H1 (cell line): ENCODE measurements at regions not wholly inside any gene's neighbourhood (a gene's known extent, or its start where the extent isn't known, plus 50 kb on each side); places are given as distances from the start of the nearest gene placed in this dataset.

Experiments
- CTCF ChIA-PET: fragments of 300-600 bp; sonication (Branson Sonifier 250); formaldehyde crosslinking; loops from one replicate; lab custom pipeline; 2021; ENCODE audit not compliant: partially characterized antibody; lab: Charles Lee
- POLR2A ChIA-PET: fragments of 300-600 bp; sonication (Branson Sonifier 250); formaldehyde crosslinking; loops from one replicate; lab custom pipeline; 2021; ENCODE audit warnings: inconsistent platforms; ENCODE audit not compliant: partially characterized antibody; lab: Charles Lee
- DNase-seq, 2 experiments: peaks; one replicate each; pipeline versions ENCODE4 v3.0.0 to v3.0.0-alpha.2; 2010 to 2022; ENCODE audit warnings: low spot score in 2 of 2, low read depth in 1 of 2, mixed read lengths in 1 of 2
- FAIRE-seq: peaks from 2 replicates; lab custom pipeline; 2011; peaks lifted over from hg19 to GRCh38; lab: Jason Lieb, UNC
- H2AFZ ChIP-seq: 2 replicates; pipeline ENCODE4 v1.8.1; 2012; ENCODE audit warnings: low read length, inconsistent platforms
- H2AK5ac ChIP-seq: 2 replicates; pipeline ENCODE4 v1.6.1; 2013; ENCODE audit warnings: low read depth, low read length
- H2BK120ac ChIP-seq: replicated peaks from 2 replicates; pipeline ENCODE3; 2013; ENCODE audit warnings: low read depth, low read length, inconsistent platforms
- H2BK12ac ChIP-seq: 2 replicates; pipeline ENCODE4 v1.6.1; 2013; ENCODE audit warnings: low read depth, low read length
- H2BK15ac ChIP-seq: 2 replicates; pipeline ENCODE4 v1.6.1; 2013; ENCODE audit warnings: low read length
- H2BK20ac ChIP-seq: 2 replicates; pipeline ENCODE4 v1.6.1; 2013; ENCODE audit warnings: low read length
- H2BK5ac ChIP-seq: 2 replicates; pipeline ENCODE4 v1.6.1; 2013; ENCODE audit warnings: low read depth, low read length
- H3K14ac ChIP-seq: 2 replicates; pipeline ENCODE4 v1.6.1; 2013; ENCODE audit warnings: inconsistent platforms; ENCODE audit not compliant: insufficient read length
- H3K18ac ChIP-seq: 2 replicates; pipeline ENCODE4 v1.6.1; 2013; ENCODE audit warnings: low read length; ENCODE audit errors: extremely low read depth
- H3K23ac ChIP-seq: 2 replicates; pipeline ENCODE4 v1.6.1; 2013; ENCODE audit warnings: inconsistent platforms; ENCODE audit not compliant: insufficient read length
- H3K23me2 ChIP-seq: 2 replicates; pipeline ENCODE4 v1.6.1; 2013; ENCODE audit warnings: low read depth, low read length
- H3K27ac ChIP-seq: 2 replicates; pipeline ENCODE4 v1.6.1; 2011; ENCODE audit warnings: low read depth, low read length, inconsistent platforms
- H3K27me3 ChIP-seq, 4 experiments: replicated peaks in 1 of 4; 1 replicate in 1 of 4; 2 replicates in 3 of 4; pipeline versions ENCODE4 v1.6.1 to v1.8.1; 2011 to 2013; ENCODE audit warnings: low read length in 3 of 4, mild to moderate bottlenecking in 3 of 4, inconsistent platforms in 2 of 4, mixed read lengths in 2 of 4, moderate library complexity in 1 of 4; ENCODE audit not compliant: control insufficient read depth in 3 of 4, insufficient read depth in 3 of 4; ENCODE audit errors: extremely low read depth in 1 of 4
- H3K36me3 ChIP-seq, 4 experiments: 2 replicates each; pipeline versions ENCODE4 v1.6.1 to v1.8.1; 2011 to 2013; ENCODE audit warnings: mild to moderate bottlenecking in 4 of 4, low read length in 3 of 4, moderate library complexity in 2 of 4, control low read depth in 1 of 4, inconsistent platforms in 1 of 4; ENCODE audit not compliant: insufficient read depth in 4 of 4, control insufficient read depth in 2 of 4
- H3K4ac ChIP-seq: replicated peaks from 2 replicates; pipeline ENCODE3; 2013; ENCODE audit warnings: low read length, low read depth, mixed read lengths, inconsistent platforms; ENCODE audit not compliant: insufficient read length
- H3K4me1 ChIP-seq, 4 experiments: replicated peaks in 1 of 4; 1 replicate in 1 of 4; 2 replicates in 3 of 4; pipeline versions ENCODE4 v1.6.1 to v1.8.1; 2011 to 2013; ENCODE audit warnings: low read length in 3 of 4, inconsistent platforms in 2 of 4, mixed read lengths in 1 of 4; ENCODE audit not compliant: insufficient read depth in 4 of 4, control insufficient read depth in 3 of 4
- H3K4me2 ChIP-seq, 2 experiments: 2 replicates each; pipeline versions ENCODE4 v1.6.1 to v1.8.1; 2011 to 2013; ENCODE audit warnings: low read depth in 2 of 2, low read length in 2 of 2, control low read depth in 1 of 2, inconsistent platforms in 1 of 2, mild to moderate bottlenecking in 1 of 2; ENCODE audit not compliant: insufficient read depth in 1 of 2
- H3K4me3 ChIP-seq, 4 experiments: fragments of 200-600, 300-600 bp in 1 of 4; sonication (generic), shearing (Covaris generic), sonication (Bioruptor Twin) in 1 of 4; 2 replicates each; pipeline versions ENCODE4 v1.5.1 to v1.8.1; 2011 to 2016; ENCODE audit warnings: low read length in 4 of 4, low read depth in 3 of 4, control low read depth in 2 of 4, inconsistent platforms in 2 of 4, mild to moderate bottlenecking in 2 of 4, mixed read lengths in 1 of 4, moderate library complexity in 1 of 4; ENCODE audit not compliant: insufficient read depth in 2 of 4; ENCODE audit errors: extremely low read depth in 1 of 4
- H3K56ac ChIP-seq: replicated peaks from 2 replicates; pipeline ENCODE3; 2013; ENCODE audit warnings: low read depth, mild to moderate bottlenecking, mixed read lengths, low read length, inconsistent platforms; ENCODE audit not compliant: insufficient read length
- H3K79me1 ChIP-seq: 2 replicates; pipeline ENCODE4 v1.6.1; 2013; ENCODE audit warnings: low read depth, low read length, control low read depth
- H3K79me2 ChIP-seq, 2 experiments: 2 replicates each; pipeline versions ENCODE4 v1.6.1 to v1.8.1; 2012 to 2013; ENCODE audit warnings: low read length in 2 of 2, mild to moderate bottlenecking in 2 of 2, inconsistent platforms in 1 of 2; ENCODE audit not compliant: insufficient read depth in 2 of 2, control insufficient read depth in 1 of 2
- H3K9ac ChIP-seq, 4 experiments: replicated peaks in 1 of 4; 1 replicate in 1 of 4; 2 replicates in 3 of 4; pipeline versions ENCODE4 v1.6.1 to v1.8.1; 2011 to 2013; ENCODE audit warnings: low read depth in 3 of 4, low read length in 3 of 4, control low read depth in 2 of 4, mild to moderate bottlenecking in 2 of 4, moderate library complexity in 2 of 4, inconsistent platforms in 1 of 4; ENCODE audit errors: extremely low read depth in 1 of 4
- H3K9me3 ChIP-seq, 2 experiments: 2 replicates each; pipeline versions ENCODE4 v1.6.1 to v1.8.1; 2012 to 2013; ENCODE audit warnings: mild to moderate bottlenecking in 2 of 2, moderate library complexity in 2 of 2, control low read depth in 1 of 2, inconsistent platforms in 1 of 2, low read depth in 1 of 2, low read length in 1 of 2, mixed read lengths in 1 of 2; ENCODE audit not compliant: insufficient read depth in 2 of 2
- H4K20me1 ChIP-seq, 2 experiments: replicated peaks in 1 of 2; 2 replicates each; pipeline versions ENCODE3 to v1.8.1; 2011 to 2013; ENCODE audit warnings: inconsistent platforms in 2 of 2, low read length in 2 of 2, mild to moderate bottlenecking in 1 of 2; ENCODE audit not compliant: insufficient read depth in 2 of 2, control insufficient read depth in 1 of 2
- H4K5ac ChIP-seq: 2 replicates; pipeline ENCODE4 v1.6.1; 2013; ENCODE audit warnings: low read length, low read depth, mixed read lengths, inconsistent platforms; ENCODE audit not compliant: insufficient read length
- H4K8ac ChIP-seq: 2 replicates; pipeline ENCODE4 v1.8.0; 2013; ENCODE audit warnings: mild to moderate bottlenecking, moderate library complexity, low read length, inconsistent platforms; ENCODE audit not compliant: insufficient read depth; ENCODE audit errors: extremely low read depth
- H4K91ac ChIP-seq: replicated peaks from 2 replicates; pipeline ENCODE3; 2013; ENCODE audit warnings: low read length, mixed read lengths, inconsistent platforms; ENCODE audit not compliant: insufficient read length
- CEBPB ChIP-seq: IDR thresholded peaks from 2 replicates; pipeline ENCODE4 v1.6.1; 2012; ENCODE audit warnings: low read depth, low read length
- CHD1 ChIP-seq: IDR thresholded peaks from 2 replicates; pipeline ENCODE4 v1.6.1; 2012; ENCODE audit warnings: low read depth, low read length, improper control_type of control experiment
- EGR1 ChIP-seq: IDR thresholded peaks from 2 replicates; pipeline ENCODE4 v1.6.1; 2011; ENCODE audit warnings: low read depth, low read length, borderline replicate concordance
- EZH2 ChIP-seq: fragments of 200-600 bp; sonication (generic); IDR thresholded peaks from 2 replicates; pipeline ENCODE4 v1.7.1; 2012; ENCODE audit warnings: low read depth, mild to moderate bottlenecking, moderate library complexity, low read length, inconsistent platforms; ENCODE audit not compliant: severe bottlenecking
- GTF2F1 ChIP-seq: IDR thresholded peaks from 2 replicates; pipeline ENCODE4 v1.6.1; 2012; ENCODE audit warnings: low read depth, low read length, improper control_type of control experiment, borderline replicate concordance
- KDM4A ChIP-seq: IDR thresholded peaks from one replicate; pipeline ENCODE4 v1.7.1; 2012; ENCODE audit warnings: low read depth, mild to moderate bottlenecking, moderate library complexity, low read length, inconsistent platforms; ENCODE audit not compliant: severe bottlenecking
- KDM5A ChIP-seq: fragments of 200-600 bp; IDR thresholded peaks from 2 replicates; pipeline ENCODE4 v1.7.1; 2012; ENCODE audit warnings: mild to moderate bottlenecking, low read length, inconsistent platforms, mixed read lengths
- NANOG ChIP-seq: IDR thresholded peaks from 2 replicates; pipeline ENCODE4 v1.6.1; 2011; ENCODE audit warnings: low read length, low read depth, mild to moderate bottlenecking, inconsistent platforms; ENCODE audit not compliant: insufficient read depth, poor library complexity, severe bottlenecking
- NRF1 ChIP-seq: IDR thresholded peaks from 2 replicates; pipeline ENCODE4 v1.6.1; 2011; ENCODE audit warnings: mild to moderate bottlenecking, low read depth, low read length, improper control_type of control experiment
- POLR2A ChIP-seq, 2 experiments: IDR thresholded peaks; 1 replicate in 1 of 2; 2 replicates in 1 of 2; pipeline ENCODE4 v1.6.1; 2011; ENCODE audit warnings: low read depth in 2 of 2, low read length in 2 of 2, mild to moderate bottlenecking in 2 of 2; ENCODE audit errors: control extremely low read depth in 1 of 2
- RXRA ChIP-seq: IDR thresholded peaks from 2 replicates; pipeline ENCODE4 v1.6.1; 2011; ENCODE audit warnings: low read depth, mild to moderate bottlenecking, low read length, moderate library complexity; ENCODE audit not compliant: insufficient read depth
- SP1 ChIP-seq: IDR thresholded peaks from 2 replicates; pipeline ENCODE4 v1.6.1; 2011; ENCODE audit warnings: low read depth, low read length
- SP4 ChIP-seq: IDR thresholded peaks from 2 replicates; pipeline ENCODE4 v1.6.1; 2012; ENCODE audit warnings: low read length, inconsistent platforms
- YY1 ChIP-seq: IDR thresholded peaks from 2 replicates; pipeline ENCODE4 v1.6.1; 2011; ENCODE audit warnings: low read depth, mild to moderate bottlenecking, low read length
- WGBS, 2 experiments: shearing (Covaris generic) in 1 of 2; methylation state at CpG; one replicate each; pipeline versions ENCODE4 v1.1.6 to v1.1.7; 2013 to 2015; ENCODE audit warnings: low lambda C conversion rate in 2 of 2, mixed read lengths in 2 of 2, inconsistent platforms in 1 of 2, low coverage in 1 of 2, missing lambda C conversion rate in 1 of 2; ENCODE audit not compliant: insufficient replicate concordance in 2 of 2, insufficient coverage in 1 of 2, insufficient read length in 1 of 2; ENCODE audit errors: extremely low coverage in 1 of 2, missing lambda C conversion rate in 1 of 2; 5-methylcytosine and 5-hydroxymethylcytosine counted together
- TF ChIP-seq, protein P1 (sequence below): IDR thresholded peaks from 2 replicates; pipeline ENCODE4 v1.6.1; 2012; ENCODE audit warnings: inconsistent platforms
- TF ChIP-seq, protein P2 (sequence below): IDR thresholded peaks from 2 replicates; pipeline ENCODE4 v1.6.1; 2011; ENCODE audit warnings: low read depth, mild to moderate bottlenecking, low read length; ENCODE audit not compliant: insufficient read depth

DNA sequence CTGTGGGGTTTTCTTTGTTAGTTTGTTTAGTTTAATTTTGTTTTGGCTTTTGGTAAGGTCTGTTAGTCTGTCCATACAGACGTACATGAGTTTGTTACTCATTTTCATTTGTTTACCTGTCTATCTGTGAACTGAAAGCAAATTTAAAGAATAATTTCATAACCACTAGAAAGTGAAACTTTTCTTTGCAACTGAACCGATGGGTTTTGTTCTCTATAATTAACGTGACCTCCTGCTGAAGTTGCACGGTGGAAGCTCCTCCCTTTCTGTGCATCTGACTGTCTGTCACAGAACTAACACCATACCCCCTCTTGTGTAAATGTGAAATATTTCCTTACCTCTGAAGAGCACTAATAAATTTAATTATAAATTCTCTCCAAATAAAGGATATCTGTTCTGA, 595.5 kb downstream of the GALC start:
- Histone ChIP-seq H3K4me3 (no peak overlapping the region), H2AK5ac (no peak overlapping the region), H3K23me2 (no peaks in the 10 kb centered on the region), H4K91ac (no peak overlapping the region), H3K14ac (no peak overlapping the region), H3K23ac (no peak overlapping the region), H2BK20ac (no peak overlapping the region), H3K79me2 (no peaks in the 10 kb centered on the region), H2AFZ (no peak overlapping the region), H3K4me2 (no peak overlapping the region), H3K36me3 (no peaks in the 10 kb centered on the region), H4K5ac (no peak overlapping the region), H3K9me3 (no peaks in the 10 kb centered on the region), H3K79me1 (no peaks in the 10 kb centered on the region), H3K18ac (no peak overlapping the region), H3K27ac (no peak overlapping the region), H3K27me3 (no peaks in the 10 kb centered on the region), H2BK15ac (no peak overlapping the region), H3K9ac (no peak overlapping the region), H2BK12ac (no peak overlapping the region), H4K20me1 (no peaks in the 10 kb centered on the region), H3K56ac (no peak overlapping the region), H3K4me1 (no peaks in the 10 kb centered on the region), H4K8ac (no peak overlapping the region), H2BK120ac (no peak overlapping the region), H2BK5ac (no peak overlapping the region), H3K4ac (no peak overlapping the region)
- DNase-seq, result no peak
- ChIA-PET CTCF (interaction anchor here (0.7 kb wide), 1 partner anchor 124 kb away, joined by 4 read pairs; no protein-coding TSS in a partner anchor), POLR2A (no interaction called here)
- 90% methylated on average over 4 of the region's 4 CpGs; no CpG with 5 or more reads in 1 of the 2 experiments for WGBS, 2 experiments
- FAIRE-seq, result no peak
- TF ChIP-seq POLR2A (IDR thresholded peaks at IDR 0.05; ENCODE audit: control extremely low read depth in 1 of 2, low read depth in 2 of 2, low read length in 2 of 2) (no peak), KDM4A (no peak), NANOG (no peak), YY1 (no peak), KDM5A (no peak), SP4 (no peak), CEBPB (no peak), GTF2F1 (no peak), SP1 (no peak), EZH2 (no peak), EGR1 (no peak), NRF1 (no peak), CHD1 (no peak), RXRA (no peak)
- TF ChIP-seq, protein P1, sequence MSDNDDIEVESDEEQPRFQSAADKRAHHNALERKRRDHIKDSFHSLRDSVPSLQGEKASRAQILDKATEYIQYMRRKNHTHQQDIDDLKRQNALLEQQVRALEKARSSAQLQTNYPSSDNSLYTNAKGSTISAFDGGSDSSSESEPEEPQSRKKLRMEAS, result no peak
- TF ChIP-seq, protein P2, sequence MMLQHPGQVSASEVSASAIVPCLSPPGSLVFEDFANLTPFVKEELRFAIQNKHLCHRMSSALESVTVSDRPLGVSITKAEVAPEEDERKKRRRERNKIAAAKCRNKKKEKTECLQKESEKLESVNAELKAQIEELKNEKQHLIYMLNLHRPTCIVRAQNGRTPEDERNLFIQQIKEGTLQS, result no peak
